HEK293 (cell line): ENCODE measurements at regions not wholly inside any gene's neighbourhood (a gene's known extent, or its start where the extent isn't known, plus 50 kb on each side); places are given as distances from the start of the nearest gene placed in this dataset.

ENCODE experiments used
- CTCF ChIA-PET: fragments of 350-600 bp; formaldehyde crosslinking; extraction: SDS; loops from one replicate; lab custom pipeline; 2021; ENCODE audit warnings: antibody characterized with exemption; lab: Yijun Ruan, JAX
- POLR2A ChIA-PET: fragments of 300-600 bp; formaldehyde crosslinking; extraction: SDS; loops from one replicate; lab custom pipeline; 2020; ENCODE audit warnings: antibody characterized with exemption, inconsistent platforms; lab: Yijun Ruan, JAX
- H3K27ac ChIP-seq: fragments of 200-500 bp; sonication (Bioruptor generic); 2 replicates; pipeline ENCODE4 v1.5.1; 2014; ENCODE audit warnings: low read depth, low read length, control low read depth, inconsistent platforms; ENCODE audit errors: extremely low read depth
- H3K36me3 ChIP-seq, 2 experiments: fragments of 200-500 bp in 1 of 2; sonication (Bioruptor generic) in 1 of 2; 1 replicate in 1 of 2; 2 replicates in 1 of 2; pipeline ENCODE4 v1.5.1; 2014 to 2017; ENCODE audit warnings: inconsistent platforms in 2 of 2, low read length in 2 of 2; ENCODE audit not compliant: control insufficient read depth in 2 of 2, insufficient read depth in 1 of 2
- H3K4me1 ChIP-seq: fragments of 200-500 bp; sonication (Bioruptor generic); 2 replicates; pipeline ENCODE4 v1.5.1; 2014; ENCODE audit warnings: mild to moderate bottlenecking, low read length, inconsistent platforms; ENCODE audit not compliant: control insufficient read depth, insufficient read depth
- H3K4me3 ChIP-seq: 2 replicates; pipeline ENCODE4 v1.5.1; 2011; ENCODE audit warnings: low read depth, mild to moderate bottlenecking, control low read depth, low read length, moderate library complexity
- H3K9me3 ChIP-seq: fragments of 200-500 bp; sonication (Bioruptor generic); 2 replicates; pipeline ENCODE4 v1.5.1; 2014; ENCODE audit warnings: low read depth, low read length, inconsistent platforms; ENCODE audit not compliant: control insufficient read depth, insufficient read depth
- HOXD13 ChIP-seq: sonication (generic); formaldehyde crosslinking; IDR thresholded peaks from 2 replicates; pipeline ENCODE4 v1.8.0; 2022; ENCODE audit warnings: missing genetic modification reagents, borderline replicate concordance
- SCRT1 ChIP-seq: fragments of 450-650 bp; formaldehyde crosslinking; IDR thresholded peaks from 2 replicates; pipeline ENCODE4 v1.5.1; 2016; ENCODE audit warnings: missing biosample characterization, missing genetic modification characterization, borderline replicate concordance
- TCF7L2 ChIP-seq: IDR thresholded peaks from 2 replicates; pipeline ENCODE4 v1.6.1; 2011; ENCODE audit warnings: low read depth, mild to moderate bottlenecking, inconsistent platforms, low read length, moderate library complexity, borderline replicate concordance
- ZNF10 ChIP-seq: fragments of 450-650 bp; formaldehyde crosslinking; IDR thresholded peaks from 2 replicates; pipeline ENCODE4 v1.5.1; 2017; ENCODE audit warnings: missing biosample characterization, missing genetic modification characterization
- ZNF174 ChIP-seq: fragments of 450-650 bp; formaldehyde crosslinking; IDR thresholded peaks from 2 replicates; pipeline ENCODE4 v1.5.0; 2017; ENCODE audit warnings: missing biosample characterization, mild to moderate bottlenecking, missing genetic modification characterization
- ZNF2 ChIP-seq: fragments of 450-650 bp; formaldehyde crosslinking; IDR thresholded peaks from 2 replicates; pipeline ENCODE4 v1.5.1; 2016; ENCODE audit warnings: missing biosample characterization, missing genetic modification characterization
- ZNF423 ChIP-seq: fragments of 450-650 bp; formaldehyde crosslinking; IDR thresholded peaks from 2 replicates; pipeline ENCODE4 v1.5.1; 2016; ENCODE audit warnings: missing biosample characterization, missing genetic modification characterization
- ZNF548 ChIP-seq: fragments of 450-650 bp; formaldehyde crosslinking; IDR thresholded peaks from 2 replicates; pipeline ENCODE4 v1.5.1; 2016; ENCODE audit warnings: missing biosample characterization, missing genetic modification characterization
- ZNF621 ChIP-seq: fragments of 450-650 bp; formaldehyde crosslinking; IDR thresholded peaks from 2 replicates; pipeline ENCODE4 v1.5.1; 2017; ENCODE audit warnings: missing biosample characterization, missing genetic modification characterization
- ZNF623 ChIP-seq: fragments of 450-650 bp; formaldehyde crosslinking; IDR thresholded peaks from 2 replicates; pipeline ENCODE4 v1.5.1; 2016; ENCODE audit warnings: missing biosample characterization, missing genetic modification characterization
- TF ChIP-seq, protein P1 (sequence below): fragments of 450-650 bp; formaldehyde crosslinking; IDR thresholded peaks from 2 replicates; pipeline ENCODE4 v1.5.1; 2016; ENCODE audit warnings: missing biosample characterization, missing genetic modification characterization
- TF ChIP-seq, protein P2 (sequence below): fragments of 450-650 bp; formaldehyde crosslinking; IDR thresholded peaks from 2 replicates; pipeline ENCODE4 v1.5.1; 2016; ENCODE audit warnings: missing biosample characterization, missing genetic modification characterization
- TF ChIP-seq, protein P3 (sequence below): fragments of 450-650 bp; formaldehyde crosslinking; IDR thresholded peaks from 2 replicates; pipeline ENCODE4 v1.5.1; 2016; ENCODE audit warnings: missing biosample characterization, missing genetic modification characterization
- TF ChIP-seq, protein P4 (sequence below): fragments of 450-650 bp; formaldehyde crosslinking; IDR thresholded peaks from 2 replicates; pipeline ENCODE4 v1.5.1; 2016; ENCODE audit warnings: missing biosample characterization, missing genetic modification characterization

DNA sequence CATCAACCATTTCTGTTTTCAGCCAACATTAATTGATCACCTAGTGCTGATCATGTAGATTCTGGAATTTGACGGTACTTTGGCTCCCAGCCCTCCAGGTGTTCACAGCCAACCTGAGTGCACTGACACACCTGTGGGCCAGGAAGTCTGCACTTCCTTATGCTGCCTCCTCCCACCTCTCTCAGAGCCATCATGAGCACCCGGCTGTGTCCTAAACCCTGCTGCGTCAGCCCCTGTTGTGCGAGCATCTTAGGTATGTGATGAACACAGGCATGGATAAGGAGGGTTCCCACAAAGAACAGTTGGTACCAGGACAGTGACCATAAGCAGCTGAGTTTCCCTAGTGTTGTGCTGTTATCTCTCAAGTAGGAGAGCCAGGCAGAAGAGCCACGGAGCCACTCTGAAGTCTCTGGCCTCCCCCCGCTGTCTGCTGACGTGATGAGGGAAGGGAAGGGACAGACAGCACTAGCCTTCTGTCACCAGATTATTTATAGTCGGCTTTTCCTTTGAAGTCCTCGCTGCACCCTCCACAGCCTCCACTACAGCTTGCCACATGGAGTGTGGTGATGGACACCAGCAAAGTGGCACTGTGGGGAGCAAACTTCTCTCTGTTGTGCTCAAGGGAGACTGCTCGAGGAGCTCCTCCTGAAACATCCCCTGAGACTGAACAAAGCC, 162.8 kb upstream of the ANKFN1 start:
- ChIA-PET POLR2A (no interaction called here), CTCF (no interaction called here)
- Histone ChIP-seq H3K4me3 (no peak overlapping the region), H3K27ac (no peak overlapping the region), H3K36me3 (no peaks in the 10 kb centered on the region), H3K4me1 (no peaks in the 10 kb centered on the region), H3K9me3 (no peaks in the 10 kb centered on the region)
- TF ChIP-seq, protein P1, sequence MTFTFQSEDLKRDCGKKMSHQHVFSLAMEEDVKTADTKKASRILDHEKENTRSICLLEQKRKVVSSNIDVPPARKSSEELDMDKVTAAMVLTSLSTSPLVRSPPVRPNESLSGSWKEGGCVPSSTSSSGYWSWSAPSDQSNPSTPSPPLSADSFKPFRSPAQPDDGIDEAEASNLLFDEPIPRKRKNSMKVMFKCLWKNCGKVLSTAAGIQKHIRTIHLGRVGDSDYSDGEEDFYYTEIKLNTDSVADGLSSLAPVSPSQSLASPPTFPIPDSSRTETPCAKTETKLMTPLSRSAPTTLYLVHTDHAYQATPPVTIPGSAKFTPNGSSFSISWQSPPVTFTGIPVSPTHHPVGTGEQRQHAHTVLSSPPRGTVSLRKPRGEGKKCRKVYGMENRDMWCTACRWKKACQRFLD (tag by site-specific recombination): no peak
- peak; percentile 44; the same call in 1 of the 2 replicates for TF ChIP-seq TCF7L2

DNA sequence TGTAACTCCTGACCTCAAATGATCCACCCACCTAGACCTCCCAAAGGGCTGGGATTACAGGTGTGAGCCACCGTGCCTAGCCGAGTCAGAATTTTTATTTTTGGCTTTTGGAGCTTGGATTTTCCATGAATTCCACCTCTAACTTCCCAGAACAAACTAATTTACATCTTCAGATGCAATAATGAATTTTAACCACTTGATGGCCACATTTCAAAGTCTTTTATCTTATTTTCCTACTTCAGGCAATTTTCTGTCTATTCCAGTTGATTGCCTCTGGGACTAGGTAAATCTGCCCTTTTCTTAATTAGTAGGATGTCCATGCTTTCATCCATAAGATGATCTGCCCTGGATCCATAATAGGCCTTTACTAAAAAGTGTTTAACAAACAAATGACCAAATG, 156.4 kb upstream of the ANKFN1 start:
- TF ChIP-seq HOXD13 (CRISPR knock-in tag): no peak
- TF ChIP-seq SCRT1: no peak
- no peak for TF ChIP-seq ZNF548 (tag by site-specific recombination)
- TF ChIP-seq, protein P2, sequence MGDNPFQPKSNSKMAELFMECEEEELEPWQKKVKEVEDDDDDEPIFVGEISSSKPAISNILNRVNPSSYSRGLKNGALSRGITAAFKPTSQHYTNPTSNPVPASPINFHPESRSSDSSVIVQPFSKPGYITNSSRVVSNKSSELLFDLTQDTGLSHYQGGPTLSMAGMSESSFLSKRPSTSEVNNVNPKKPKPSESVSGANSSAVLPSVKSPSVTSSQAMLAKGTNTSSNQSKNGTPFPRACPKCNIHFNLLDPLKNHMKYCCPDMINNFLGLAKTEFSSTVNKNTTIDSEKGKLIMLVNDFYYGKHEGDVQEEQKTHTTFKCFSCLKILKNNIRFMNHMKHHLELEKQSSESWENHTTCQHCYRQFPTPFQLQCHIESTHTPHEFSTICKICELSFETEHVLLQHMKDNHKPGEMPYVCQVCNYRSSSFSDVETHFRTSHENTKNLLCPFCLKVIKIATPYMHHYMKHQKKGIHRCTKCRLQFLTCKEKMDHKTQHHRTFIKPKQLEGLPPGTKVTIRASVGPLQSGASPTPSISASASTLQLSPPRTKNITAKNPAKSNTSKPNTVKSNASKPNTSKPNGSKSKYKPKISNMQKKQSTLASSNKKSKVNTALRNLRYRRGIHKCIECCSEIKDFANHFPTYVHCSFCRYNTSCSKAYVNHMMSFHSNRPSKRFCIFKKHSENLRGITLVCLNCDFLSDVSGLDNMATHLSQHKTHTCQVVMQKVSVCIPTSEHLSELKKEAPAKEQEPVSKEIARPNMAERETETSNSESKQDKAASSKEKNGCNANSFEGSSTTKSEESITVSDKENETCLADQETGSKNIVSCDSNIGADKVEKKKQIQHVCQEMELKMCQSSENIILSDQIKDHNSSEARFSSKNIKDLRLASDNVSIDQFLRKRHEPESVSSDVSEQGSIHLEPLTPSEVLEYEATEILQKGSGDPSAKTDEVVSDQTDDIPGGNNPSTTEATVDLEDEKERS (tag by site-specific recombination): no peak
- TF ChIP-seq ZNF10 (tag by site-specific recombination): no peak
- no peak for TF ChIP-seq ZNF2
- no peak for TF ChIP-seq ZNF174 (tag by site-specific recombination)
- TF ChIP-seq ZNF423: no peak
- TF ChIP-seq, protein P3, sequence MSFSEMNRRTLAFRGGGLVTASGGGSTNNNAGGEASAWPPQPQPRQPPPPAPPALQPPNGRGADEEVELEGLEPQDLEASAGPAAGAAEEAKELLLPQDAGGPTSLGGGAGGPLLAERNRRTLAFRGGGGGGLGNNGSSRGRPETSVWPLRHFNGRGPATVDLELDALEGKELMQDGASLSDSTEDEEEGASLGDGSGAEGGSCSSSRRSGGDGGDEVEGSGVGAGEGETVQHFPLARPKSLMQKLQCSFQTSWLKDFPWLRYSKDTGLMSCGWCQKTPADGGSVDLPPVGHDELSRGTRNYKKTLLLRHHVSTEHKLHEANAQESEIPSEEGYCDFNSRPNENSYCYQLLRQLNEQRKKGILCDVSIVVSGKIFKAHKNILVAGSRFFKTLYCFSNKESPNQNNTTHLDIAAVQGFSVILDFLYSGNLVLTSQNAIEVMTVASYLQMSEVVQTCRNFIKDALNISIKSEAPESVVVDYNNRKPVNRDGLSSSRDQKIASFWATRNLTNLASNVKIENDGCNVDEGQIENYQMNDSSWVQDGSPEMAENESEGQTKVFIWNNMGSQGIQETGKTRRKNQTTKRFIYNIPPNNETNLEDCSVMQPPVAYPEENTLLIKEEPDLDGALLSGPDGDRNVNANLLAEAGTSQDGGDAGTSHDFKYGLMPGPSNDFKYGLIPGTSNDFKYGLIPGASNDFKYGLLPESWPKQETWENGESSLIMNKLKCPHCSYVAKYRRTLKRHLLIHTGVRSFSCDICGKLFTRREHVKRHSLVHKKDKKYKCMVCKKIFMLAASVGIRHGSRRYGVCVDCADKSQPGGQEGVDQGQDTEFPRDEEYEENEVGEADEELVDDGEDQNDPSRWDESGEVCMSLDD (tag by site-specific recombination): no peak
- TF ChIP-seq, protein P4, sequence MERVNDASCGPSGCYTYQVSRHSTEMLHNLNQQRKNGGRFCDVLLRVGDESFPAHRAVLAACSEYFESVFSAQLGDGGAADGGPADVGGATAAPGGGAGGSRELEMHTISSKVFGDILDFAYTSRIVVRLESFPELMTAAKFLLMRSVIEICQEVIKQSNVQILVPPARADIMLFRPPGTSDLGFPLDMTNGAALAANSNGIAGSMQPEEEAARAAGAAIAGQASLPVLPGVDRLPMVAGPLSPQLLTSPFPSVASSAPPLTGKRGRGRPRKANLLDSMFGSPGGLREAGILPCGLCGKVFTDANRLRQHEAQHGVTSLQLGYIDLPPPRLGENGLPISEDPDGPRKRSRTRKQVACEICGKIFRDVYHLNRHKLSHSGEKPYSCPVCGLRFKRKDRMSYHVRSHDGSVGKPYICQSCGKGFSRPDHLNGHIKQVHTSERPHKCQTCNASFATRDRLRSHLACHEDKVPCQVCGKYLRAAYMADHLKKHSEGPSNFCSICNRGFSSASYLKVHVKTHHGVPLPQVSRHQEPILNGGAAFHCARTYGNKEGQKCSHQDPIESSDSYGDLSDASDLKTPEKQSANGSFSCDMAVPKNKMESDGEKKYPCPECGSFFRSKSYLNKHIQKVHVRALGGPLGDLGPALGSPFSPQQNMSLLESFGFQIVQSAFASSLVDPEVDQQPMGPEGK (tag by site-specific recombination): no peak
- no peak for TF ChIP-seq ZNF621 (tag by site-specific recombination)
- no peak for TF ChIP-seq ZNF623 (tag by site-specific recombination)
- Histone ChIP-seq H3K36me3 (no peaks in the 10 kb centered on the region), H3K4me1 (no peaks in the 10 kb centered on the region), H3K4me3 (no peak overlapping the region), H3K9me3 (no peaks in the 10 kb centered on the region), H3K27ac (no peak overlapping the region)
- ChIA-PET POLR2A (no interaction called here), CTCF (interaction anchor here (0.6 kb wide), 2 partner anchors 396 to 925 kb away, joined by 3 read pairs; no protein-coding TSS in a partner anchor)
